Activated CD4-positive, alpha-beta T cell treated with anti-CD3 and anti-CD28 coated beads for 4 hours (primary cell): ENCODE measurements at regions not wholly inside any gene's neighbourhood (a gene's known extent, or its start where the extent isn't known, plus 50 kb on each side); places are given as distances from the start of the nearest gene placed in this dataset.

Source experiments
- DNase-seq, 2 donors: peaks; one replicate each; pipeline ENCODE4 v3.0.0-alpha.2; 2020

DNA sequence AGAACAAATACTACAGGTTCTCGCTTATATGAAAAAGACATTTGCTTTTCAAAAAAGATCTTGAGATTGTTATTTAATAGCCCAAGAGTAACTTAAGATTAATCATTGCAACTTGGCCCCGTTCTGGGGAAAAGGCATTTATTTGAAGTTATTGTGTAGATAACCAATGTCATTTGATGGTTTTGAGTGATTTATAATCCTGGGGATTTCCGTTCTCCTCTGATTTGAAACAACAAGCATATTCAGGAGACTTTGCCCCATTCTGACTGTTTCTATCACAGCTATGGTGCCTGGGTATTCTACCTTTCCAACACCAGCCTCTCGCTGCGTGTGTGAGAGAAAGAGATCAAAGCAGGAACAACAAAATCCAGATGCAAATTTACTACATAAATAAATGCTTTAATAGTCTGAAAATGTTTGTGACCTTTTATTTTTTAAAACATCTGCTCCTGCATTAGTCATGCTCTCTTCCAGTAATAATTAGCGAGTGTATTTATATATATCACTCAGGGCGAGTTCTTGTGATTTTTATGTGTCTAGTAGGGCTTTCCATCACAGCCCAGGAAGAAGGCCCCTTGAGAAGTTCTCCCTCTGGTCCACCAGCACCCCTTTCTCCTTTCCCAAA, 197.9 kb upstream of the FOXQ1 start:
- no peak for DNase-seq

DNA sequence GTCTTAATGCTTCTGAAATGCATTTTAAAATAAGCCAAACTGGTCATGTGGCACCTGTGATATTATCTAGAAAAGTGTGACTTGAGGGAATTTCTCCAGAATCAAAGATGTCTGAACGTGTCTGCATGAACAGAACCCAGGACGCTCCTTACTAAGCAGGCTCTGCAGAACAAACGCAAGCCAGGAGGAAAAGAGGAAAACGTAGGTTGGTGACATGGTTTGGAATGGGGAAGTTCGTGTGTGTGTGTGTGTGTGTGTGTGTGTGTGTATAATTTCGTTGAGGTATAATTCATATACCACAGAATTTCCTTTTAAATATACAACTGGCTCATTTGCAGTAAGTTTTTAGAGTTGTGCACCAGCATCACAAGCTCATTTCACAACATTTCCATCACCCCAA, 200.5 kb upstream of the FOXQ1 start:
- no peak for DNase-seq

DNA sequence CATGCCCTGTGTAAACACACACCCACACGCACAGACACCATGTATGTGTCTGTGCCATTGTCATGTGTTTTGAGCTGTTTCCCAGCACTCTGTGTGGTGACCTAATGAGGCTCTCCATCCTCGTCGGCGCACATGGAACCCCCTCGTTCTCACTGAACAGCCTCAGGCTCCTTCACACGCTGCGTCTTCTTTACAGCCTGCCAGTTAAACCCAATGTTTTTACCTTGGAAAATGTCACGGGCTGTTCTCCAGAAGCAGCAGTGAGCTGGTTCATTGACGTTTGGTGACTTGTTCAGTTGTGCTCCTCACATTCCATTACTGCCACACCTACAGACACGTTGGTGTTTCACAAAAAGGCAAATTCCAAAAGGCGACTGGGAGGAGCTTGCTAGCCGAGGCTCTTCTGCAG, 201.0 kb upstream of the FOXQ1 start:
- DNase-seq, result no peak

DNA sequence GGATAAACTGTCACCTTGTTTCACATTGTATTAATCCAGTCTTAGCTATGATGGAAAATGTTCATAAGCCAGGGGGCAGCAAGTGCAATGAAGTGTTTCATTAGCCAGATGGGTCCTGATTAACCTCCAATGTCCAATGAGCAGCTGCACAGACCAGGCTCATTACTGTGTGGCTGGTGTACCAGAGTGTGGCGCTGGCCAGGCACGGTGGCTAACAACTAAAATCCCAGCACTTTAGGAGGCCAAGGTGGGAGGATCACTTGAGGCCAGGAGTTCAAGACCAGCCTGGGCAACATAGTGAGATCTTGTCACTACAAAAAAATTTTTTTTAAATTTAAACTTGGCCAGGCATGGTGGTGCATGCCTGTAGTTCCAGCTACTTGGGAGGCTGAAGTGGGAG, 201.7 kb upstream of the FOXQ1 start:
- DNase-seq, result no peak

DNA sequence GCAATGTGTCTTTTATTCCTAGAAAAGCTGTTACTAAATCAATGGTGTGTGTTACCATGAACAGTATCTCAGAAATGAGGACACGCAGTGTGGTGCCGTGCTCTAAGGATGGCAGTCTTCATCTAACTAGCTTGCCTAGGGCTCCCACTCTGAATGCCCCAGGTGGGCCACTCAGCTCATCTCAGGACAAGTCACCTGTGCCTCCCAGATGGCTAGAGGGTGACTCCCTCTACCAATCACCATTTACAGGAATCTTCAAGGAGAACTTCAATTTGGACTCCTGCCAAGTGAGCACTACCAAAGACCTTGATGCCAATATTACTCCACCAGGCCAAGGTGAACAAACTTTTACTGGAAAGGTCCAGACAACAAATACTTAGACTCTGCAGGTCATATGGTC, 202.8 kb upstream of the FOXQ1 start:
- no peak for DNase-seq

DNA sequence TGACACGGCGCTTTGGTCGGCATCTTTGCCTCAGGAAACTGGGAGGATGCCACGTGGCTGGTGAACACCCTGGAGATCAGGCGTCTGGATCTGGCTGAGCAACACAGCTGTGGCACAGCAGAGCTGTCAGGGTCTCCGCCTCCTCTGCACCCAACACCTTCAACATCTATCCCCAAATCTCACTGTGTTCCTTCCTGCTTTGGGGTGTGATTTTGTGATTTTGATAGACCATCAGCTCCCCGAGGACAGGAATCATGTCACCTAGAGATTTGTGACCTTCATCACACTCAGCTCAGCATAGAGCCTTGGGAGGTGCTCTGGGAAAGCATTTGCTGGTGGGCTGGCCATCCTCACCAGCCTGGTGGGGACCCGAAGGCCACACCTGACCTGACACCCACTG, 203.7 kb upstream of the FOXQ1 start:
- no peak for DNase-seq

DNA sequence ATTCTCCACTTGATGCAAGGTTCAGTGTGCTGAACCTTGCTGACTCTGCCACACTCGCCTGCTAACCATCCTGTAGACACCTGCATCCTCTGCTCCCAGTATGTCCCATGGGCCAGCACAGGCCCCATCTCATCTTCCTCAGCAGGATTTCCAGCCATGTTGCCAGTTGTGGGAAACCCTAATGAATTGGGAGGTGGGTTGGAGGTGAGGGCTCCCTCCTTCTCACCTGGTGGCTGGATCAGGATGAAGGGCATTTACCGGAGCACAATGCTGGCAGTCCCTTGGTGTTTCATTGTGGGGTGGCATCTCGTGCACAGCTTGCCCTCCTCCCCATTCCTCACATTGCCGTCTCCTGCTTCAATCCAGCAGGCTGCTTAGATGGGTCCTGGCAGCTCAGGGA, 204.3 kb upstream of the FOXQ1 start:
- DNase-seq, result no peak

DNA sequence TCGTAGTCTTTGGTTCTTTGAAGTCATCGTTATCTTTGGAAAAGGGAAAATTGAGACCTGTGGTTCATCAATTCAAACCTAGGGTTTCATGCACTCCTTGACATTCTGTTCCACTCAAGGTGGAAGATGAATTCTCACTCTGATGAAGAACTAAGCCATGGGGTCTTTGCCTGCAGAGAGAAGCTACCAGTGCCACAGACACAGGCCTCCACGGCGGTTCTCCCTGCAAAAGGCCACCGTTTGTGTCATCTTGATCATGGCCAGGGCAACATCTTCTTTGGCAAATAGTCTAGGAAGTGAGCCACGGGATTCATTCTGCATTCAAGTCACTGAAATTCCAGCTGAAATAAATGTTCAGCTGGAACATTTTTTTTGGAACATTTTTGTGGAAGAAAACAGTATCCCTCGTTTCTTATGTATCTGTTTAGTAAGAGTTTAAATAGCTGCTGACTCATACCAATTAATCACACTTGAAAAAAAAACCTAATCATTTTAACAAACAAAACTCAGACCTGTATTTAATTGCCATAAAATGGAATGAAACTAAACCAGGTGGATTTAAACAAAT, 206.0 kb upstream of the FOXQ1 start:
- no peak for DNase-seq

DNA sequence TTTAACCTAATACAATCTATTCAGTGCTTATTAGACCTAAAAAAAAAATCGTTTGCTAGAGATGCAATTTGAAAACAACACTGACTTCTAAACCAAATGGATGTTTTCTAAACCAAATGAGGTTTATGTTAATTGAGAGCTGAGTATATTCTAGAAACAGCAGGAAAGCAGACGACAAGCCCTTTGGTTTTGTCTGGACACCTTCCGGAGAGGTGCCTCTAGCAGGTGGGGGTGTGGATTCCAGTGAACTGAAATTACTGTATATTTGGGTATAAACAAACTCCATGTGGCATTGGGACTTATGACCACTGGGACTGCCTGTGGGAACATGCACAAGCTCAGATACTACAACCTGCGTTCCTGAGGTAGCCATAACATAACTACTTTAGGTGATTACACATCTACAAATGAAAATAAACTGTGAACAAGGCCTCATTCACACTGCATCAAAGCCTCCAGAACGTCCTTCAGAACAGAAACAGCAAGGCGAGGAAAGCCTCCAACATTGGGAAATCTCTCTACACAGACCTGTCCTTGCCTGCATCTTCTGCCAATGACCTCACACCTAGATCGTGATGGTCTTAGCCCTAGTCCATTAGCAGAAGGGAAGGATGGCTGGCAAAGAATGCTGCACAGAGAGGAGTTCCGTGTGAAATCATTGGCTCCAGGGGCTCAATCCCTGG, 206.8 kb upstream of the FOXQ1 start:
- no peak for DNase-seq

DNA sequence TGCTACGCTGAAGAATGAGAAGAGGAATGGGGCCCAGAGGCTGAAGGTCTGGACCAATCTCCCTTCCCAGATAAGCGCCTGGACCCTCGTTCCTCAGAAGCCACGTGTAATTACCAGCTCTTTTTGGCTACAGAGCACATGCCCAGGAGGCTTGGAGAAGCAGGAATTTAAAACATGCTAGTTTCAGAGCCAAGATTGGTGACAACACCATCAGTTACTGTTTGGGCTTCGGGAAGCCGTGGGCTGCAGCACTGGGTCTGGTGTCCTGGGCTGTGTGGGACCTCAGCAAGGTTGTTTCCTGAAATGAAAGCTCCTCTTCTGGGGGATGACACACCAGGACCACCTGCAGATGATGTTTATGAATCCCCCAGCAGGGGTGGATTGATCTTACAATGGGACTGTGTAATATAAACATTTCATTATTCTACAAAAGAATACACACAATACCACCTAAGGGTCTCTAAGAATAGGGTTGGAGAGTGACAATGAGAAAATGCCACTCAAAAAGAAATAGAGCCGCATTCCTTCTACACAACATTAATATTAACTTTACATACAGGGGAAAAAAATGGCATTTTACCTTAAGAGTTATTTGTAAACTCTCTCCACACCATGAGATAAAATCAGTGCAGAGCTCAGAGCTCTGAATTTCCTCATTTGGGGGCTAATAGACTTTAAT, 207.8 kb upstream of the FOXQ1 start:
- DNase-seq, result no peak

DNA sequence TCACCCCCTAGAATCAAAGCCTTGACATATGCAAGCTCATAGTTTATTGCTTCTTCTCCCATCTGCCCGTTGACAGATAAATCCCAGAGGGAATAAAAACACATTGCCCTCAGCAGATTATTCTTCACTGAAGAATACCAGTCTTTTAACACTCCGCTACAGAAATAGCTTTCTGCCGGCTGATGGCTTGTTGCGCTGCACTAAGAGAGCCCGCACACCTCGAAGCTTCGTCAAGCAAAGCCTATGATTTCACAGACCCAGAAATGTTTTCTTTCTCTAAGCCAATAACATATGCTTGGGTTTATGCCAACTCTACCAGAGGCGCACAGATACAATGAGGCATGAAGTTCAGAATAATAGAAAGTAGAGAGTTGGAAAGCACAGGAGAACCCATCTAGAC, 208.9 kb upstream of the FOXQ1 start:
- no peak for DNase-seq

DNA sequence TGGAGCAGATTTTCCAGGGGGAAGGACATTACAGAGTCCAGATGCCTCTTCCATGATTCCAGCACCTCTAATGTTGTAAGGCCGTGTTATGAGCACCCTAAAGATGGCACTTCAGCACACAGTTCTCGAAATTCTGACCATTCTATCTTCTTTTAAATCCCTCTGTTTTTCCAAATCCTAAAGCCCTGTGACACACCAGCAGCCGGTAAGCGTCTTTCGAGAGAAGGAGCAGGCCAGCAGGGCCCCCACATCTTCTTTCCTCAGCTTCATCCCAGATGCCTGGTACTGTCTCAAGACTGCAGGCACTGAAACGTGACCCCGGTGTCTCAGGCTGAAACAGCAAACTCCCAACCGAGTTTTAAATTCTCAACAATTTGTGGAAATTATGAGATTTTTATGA, 211.6 kb upstream of the FOXQ1 start:
- DNase-seq, result no peak

DNA sequence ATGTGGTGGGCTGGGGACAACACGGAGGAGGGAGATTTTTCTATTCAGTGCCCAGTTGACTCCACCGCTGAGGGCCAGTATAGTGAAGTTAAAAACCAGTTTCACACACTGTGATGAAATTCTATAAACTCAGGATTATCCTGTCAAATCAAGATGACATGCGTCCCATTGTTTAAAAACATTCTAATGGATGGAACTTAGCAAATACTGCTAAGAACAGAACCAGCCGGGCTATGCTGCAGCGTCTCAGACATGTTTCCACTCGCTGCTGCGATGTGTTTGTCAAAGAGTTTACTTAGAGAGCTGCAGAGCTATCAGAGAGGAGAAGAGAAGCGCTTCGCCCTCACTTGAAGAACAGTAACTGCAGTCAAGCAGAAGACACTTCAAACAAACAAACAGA, 212.6 kb upstream of the FOXQ1 start:
- no peak for DNase-seq

DNA sequence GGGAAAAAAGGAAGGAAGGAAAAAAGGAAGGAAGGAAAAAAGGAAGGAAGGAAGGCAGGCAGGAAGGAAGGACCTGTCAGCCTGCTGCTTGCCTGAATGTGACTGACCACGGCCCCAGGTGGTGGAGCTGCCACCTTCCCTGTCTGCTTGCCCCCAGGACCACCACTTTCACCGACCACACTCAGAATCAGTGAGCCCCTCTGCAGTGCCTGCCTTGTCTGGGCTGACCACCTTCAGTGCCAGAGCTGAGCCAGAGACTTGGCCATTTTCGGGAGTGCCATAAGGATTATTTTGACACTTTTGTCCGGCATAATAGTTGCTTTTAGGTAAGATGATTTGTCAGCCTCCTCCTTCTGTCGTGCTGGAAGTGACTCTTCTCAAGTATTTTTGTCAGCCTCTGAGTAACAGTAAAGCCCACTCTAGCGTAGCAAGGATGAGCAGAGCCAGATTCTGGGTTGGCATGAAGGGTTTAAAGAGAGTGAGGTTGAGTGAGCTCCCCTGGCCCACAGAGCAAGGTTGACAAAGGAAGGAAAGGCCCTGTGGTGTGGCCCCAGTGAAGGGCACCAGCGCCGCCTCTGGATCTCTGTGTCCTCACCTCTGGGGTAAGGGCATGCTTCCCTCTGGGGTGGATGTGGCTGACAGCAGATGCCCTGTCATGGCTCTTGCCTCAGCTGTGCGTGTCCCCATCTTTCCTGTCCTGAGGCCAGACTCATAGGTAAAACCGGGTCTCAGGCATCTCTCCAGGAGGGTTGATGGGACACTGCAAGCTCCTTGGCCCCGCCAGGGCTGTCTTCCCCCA, 214.7 kb upstream of the FOXQ1 start:
- DNase-seq, result no peak

DNA sequence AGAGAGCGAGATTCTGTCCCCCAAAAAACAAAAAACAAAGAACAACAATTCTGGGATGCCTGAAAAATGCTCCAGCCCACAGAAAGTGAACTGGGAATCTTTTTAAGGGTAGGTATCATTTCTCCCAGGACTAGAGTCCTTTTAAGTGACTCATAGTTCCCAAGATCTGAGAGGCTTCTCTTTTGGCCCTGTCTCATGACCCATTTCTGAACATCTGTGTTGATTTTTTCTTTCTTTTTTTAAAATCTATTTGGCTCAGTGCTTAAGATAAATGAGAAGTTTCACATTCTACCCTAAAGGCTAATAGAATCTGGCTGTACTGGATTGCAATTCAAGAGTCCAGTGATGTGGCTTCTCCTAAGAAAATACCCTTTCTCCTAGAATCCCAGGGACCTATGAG, 217.6 kb upstream of the FOXQ1 start:
- no peak for DNase-seq

DNA sequence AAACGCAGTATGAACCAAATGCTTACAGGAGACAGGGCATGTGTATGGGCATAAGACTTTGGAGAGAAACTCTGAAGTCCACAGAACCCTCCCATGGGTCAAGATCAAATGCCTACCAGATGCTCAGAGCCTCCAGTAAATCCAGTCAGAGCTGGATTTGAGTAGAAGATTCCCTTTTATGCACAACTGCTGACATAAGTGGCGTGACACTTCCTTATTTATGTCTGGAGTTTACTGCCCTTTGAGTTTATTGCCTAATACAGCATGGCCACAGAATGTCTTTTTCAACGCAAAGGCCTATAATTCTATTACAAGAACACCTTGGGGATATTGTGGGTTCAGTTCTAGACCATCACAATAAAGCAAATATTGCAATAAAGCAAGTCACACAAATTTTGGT, 220.0 kb upstream of the FOXQ1 start:
- DNase-seq, result no peak

DNA sequence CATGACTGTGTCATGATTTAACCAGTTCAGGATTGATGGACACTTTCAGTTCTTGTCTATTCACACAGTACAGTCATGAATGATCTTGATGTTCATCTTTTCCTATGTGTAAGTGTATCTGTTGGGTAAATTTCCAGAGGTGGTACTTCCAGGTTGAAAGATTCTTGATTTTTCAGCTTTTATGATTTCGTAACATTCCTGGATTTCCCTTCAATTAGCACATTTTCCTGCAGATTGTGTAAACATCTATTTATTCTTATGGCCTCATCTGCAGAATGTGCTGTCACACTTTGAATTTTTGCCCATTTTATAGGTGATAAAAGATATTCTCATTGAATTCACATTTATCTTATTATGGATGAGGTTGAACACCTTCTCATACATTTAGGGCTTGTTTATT, 222.0 kb upstream of the FOXQ1 start:
- DNase-seq, result no peak

DNA sequence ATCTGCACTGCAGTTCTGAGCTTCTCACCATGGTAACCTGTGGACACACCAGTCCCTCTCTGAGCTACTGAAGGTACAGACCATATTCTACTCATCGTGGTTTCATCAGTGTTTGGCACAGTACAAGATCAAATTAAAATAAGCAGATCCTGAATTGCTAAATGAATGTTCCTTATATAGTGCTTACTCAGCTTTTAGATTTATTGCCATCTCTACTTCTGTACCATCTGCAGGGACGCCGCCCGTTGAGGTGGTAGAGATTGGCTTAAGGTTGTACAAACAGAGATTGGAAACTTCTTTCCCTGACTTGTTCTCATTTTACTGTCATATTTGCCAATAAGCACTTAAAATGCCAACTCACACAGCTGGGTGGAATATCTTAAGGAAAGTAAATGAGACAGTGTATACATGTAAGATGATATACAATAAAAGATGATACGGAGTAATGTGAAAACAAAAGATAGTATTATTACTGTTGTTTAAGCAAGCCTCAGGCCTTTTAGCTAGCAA, 223.4 kb upstream of the FOXQ1 start:
- DNase-seq, result no peak

DNA sequence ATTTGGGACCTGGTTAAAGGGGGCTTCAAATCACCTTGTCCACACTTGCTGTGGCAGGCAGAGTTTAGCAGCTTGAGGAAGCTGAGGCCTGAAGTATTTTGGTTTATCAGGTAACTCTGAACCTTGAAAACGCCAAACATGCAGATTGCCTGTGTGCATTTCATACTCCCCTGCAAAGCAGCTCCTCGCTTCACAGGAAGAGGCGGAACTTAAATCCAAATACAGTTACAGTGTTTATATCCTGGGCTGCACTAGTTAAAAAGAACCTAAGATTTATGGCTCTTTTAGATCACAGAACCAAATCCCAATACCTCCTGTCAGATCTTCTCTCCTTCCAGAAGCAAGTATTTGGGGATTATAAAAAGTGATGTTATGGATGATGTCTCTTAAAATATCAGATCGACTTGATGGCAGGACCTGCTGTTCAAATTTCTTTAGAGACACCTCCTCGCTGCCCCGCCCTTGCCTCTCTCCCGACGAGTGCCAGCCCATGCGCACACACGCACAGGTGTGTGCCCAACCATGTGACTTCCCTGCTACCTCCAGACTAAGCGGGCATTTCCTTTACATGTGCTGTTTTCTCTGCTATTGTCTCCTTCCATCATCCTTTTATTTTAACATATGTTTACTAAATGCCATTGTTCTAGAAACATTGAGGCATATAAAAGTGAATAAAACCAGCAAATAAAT, 224.6 kb upstream of the FOXQ1 start:
- DNase-seq, result no peak

DNA sequence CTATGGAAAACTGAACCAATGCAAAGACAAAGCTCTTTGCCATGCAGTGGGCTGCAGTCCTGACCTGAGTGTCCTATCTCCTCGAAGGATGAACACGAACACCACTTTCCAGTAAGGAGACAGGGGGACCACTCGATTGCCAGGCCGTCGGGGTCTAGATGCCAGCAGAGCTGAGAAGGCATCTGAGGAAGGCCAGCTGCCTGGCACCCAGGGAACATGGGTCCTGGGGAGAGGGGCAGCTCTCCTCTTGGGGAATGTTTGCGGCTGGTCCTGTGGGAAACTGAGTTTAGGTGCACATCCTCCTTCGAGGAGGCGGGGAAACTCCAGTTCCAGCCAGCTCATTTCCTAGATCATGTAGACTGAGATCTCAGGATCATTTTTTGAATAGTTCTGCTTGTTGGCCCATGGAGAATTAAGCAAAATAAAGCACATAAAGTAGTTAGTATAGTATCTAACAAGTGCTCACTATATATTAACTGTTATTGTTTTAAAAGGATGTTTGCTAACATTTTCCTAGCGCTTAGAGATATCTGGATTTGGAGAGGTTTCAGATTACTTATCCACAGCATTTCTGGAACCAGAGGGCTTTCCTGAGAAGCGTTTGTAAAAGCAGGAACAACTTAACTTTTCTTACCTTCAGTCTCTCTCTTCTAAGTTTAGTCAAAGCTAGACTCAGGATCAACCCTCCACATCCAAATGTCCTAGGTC, 225.3 kb upstream of the FOXQ1 start:
- DNase-seq, result no peak

DNA sequence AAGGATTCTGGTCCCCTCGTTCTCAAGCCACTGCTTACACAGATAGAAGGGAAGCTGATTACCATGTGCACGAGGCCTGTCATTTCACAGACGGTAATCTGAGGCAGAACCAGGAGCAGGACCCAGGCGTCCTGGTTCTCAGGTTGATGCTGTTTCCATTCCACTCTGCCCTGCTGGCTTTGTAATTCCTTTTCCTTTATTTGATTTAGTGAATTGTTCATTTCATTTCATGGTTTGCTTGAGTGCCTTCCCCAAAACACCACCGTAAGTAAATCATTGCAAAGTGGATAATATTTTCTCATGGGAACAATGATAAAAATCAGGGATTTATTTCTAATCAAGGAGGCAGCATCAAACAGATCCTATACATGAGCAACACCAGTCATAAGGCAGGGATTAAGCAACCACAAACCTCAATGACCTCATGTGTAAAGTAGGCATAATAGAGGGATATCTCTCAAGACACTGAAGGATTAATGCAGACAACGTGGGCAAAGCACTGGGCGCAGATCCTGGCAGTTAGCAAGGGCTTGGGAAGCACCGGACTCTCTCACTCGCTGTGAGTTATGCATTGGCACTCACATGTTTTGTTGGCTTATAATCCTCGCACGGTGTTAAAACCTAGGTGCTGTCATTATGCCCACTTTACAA, 229.5 kb upstream of the FOXQ1 start:
- no peak for DNase-seq
